ENCODE measurements at regions not wholly inside any gene's neighbourhood (a gene's known extent, or its start where the extent isn't known, plus 50 kb on each side); places are given as distances from the start of the nearest gene placed in this dataset.

DNA sequence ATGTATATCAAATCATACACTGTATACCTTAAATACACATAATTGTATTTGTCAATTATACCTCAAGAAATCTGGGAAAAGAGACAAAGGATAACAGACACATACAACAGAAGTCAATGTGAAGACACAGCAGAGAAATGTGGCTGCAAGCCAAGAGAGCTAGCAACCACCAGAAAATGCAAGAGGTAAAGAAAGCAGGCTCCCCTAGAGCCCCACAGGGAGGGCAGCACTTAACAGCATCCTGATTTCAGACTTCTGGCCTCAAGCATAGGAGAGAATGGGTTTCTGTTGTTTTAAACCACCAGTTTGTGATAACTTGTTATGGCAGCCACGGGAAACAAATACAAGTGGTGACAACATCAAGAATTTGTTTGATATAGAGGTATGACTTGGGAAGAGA is 1197.2 kb downstream of the SORCS1 start:
- Histone ChIP-seq H3K36me3 (ENCODE audit: low read length) (no peaks in the 10 kb centered on the region), H3K9ac (ENCODE audit: low read length) (no peak overlapping the region), H3K9me2 (replicated peaks; ENCODE audit: insufficient read depth, low read length) (no peaks in the 10 kb centered on the region), H3K4me3 (ENCODE audit: insufficient read depth, low read length, poor library complexity, severe bottlenecking) (no peak overlapping the region), H2AFZ (ENCODE audit: low read depth, low read length, severe bottlenecking) (no peak overlapping the region), H3K27ac (ENCODE audit: low read depth, low read length) (no peak overlapping the region), H4K20me1 (ENCODE audit: low read depth, low read length) (no peaks in the 10 kb centered on the region), H3K4me2 (ENCODE audit: low read depth, low read length, poor library complexity, severe bottlenecking) (no peak overlapping the region), H3K79me2 (ENCODE audit: insufficient read depth, low read length) (no peaks in the 10 kb centered on the region), H3K9me3 (ENCODE audit: insufficient read depth, low read length) (no peaks in the 10 kb centered on the region), H3K27me3 (ENCODE audit: low read length) (no peaks in the 10 kb centered on the region), H3F3A (ENCODE audit: insufficient read depth) (no peaks in the 10 kb centered on the region)
- TF ChIP-seq EZH2phosphoT487 (conservative IDR thresholded peaks at IDR 0.05; ENCODE audit: low read length) = no peak
- TF ChIP-seq, protein P1, sequence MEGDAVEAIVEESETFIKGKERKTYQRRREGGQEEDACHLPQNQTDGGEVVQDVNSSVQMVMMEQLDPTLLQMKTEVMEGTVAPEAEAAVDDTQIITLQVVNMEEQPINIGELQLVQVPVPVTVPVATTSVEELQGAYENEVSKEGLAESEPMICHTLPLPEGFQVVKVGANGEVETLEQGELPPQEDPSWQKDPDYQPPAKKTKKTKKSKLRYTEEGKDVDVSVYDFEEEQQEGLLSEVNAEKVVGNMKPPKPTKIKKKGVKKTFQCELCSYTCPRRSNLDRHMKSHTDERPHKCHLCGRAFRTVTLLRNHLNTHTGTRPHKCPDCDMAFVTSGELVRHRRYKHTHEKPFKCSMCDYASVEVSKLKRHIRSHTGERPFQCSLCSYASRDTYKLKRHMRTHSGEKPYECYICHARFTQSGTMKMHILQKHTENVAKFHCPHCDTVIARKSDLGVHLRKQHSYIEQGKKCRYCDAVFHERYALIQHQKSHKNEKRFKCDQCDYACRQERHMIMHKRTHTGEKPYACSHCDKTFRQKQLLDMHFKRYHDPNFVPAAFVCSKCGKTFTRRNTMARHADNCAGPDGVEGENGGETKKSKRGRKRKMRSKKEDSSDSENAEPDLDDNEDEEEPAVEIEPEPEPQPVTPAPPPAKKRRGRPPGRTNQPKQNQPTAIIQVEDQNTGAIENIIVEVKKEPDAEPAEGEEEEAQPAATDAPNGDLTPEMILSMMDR (IDR thresholded peaks at IDR 0.05; ENCODE audit: insufficient read depth, low read length, poor library complexity, severe bottlenecking) = no peak

- Histone ChIP-seq H2AFZ (ENCODE audit: low read depth, low read length, severe bottlenecking) (no peak overlapping the region), H3K9me3 (ENCODE audit: insufficient read depth, low read length) (no peaks in the 10 kb centered on the region), H4K20me1 (ENCODE audit: low read depth, low read length) (no peaks in the 10 kb centered on the region), H3K4me2 (ENCODE audit: low read depth, low read length, poor library complexity, severe bottlenecking) (no peak overlapping the region), H3K36me3 (ENCODE audit: low read length) (no peaks in the 10 kb centered on the region), H3K27me3 (ENCODE audit: low read length) (no peaks in the 10 kb centered on the region), H3K27ac (ENCODE audit: low read depth, low read length) (no peak overlapping the region), H3F3A (ENCODE audit: insufficient read depth) (no peaks in the 10 kb centered on the region), H3K9me2 (replicated peaks; ENCODE audit: insufficient read depth, low read length) (no peaks in the 10 kb centered on the region), H3K9ac (ENCODE audit: low read length) (no peak overlapping the region), H3K79me2 (ENCODE audit: insufficient read depth, low read length) (no peaks in the 10 kb centered on the region), H3K4me3 (ENCODE audit: insufficient read depth, low read length, poor library complexity, severe bottlenecking) (no peak overlapping the region)
- TF ChIP-seq EZH2phosphoT487 (conservative IDR thresholded peaks at IDR 0.05; ENCODE audit: low read length) = no peak
- TF ChIP-seq, protein P1 (IDR thresholded peaks at IDR 0.05; ENCODE audit: insufficient read depth, low read length, poor library complexity, severe bottlenecking) = no peak
These were observed 1199.4 kb downstream of the SORCS1 start for GRCh38 chr10:105965141-105965540.

- Histone ChIP-seq H3K79me2 (ENCODE audit: insufficient read depth, low read length) (no peaks in the 10 kb centered on the region), H4K20me1 (ENCODE audit: low read depth, low read length) (no peaks in the 10 kb centered on the region), H3F3A (ENCODE audit: insufficient read depth) (no peaks in the 10 kb centered on the region), H3K36me3 (ENCODE audit: low read length) (no peaks in the 10 kb centered on the region), H3K27me3 (ENCODE audit: low read length) (no peaks in the 10 kb centered on the region), H3K9me2 (replicated peaks; ENCODE audit: insufficient read depth, low read length) (no peaks in the 10 kb centered on the region), H3K9ac (ENCODE audit: low read length) (no peak overlapping the region), H3K4me2 (ENCODE audit: low read depth, low read length, poor library complexity, severe bottlenecking) (no peak overlapping the region), H2AFZ (ENCODE audit: low read depth, low read length, severe bottlenecking) (no peak overlapping the region), H3K4me3 (ENCODE audit: insufficient read depth, low read length, poor library complexity, severe bottlenecking) (no peak overlapping the region), H3K9me3 (ENCODE audit: insufficient read depth, low read length) (no peaks in the 10 kb centered on the region), H3K27ac (ENCODE audit: low read depth, low read length) (no peak overlapping the region)
- no peak for TF ChIP-seq EZH2phosphoT487 (conservative IDR thresholded peaks at IDR 0.05; ENCODE audit: low read length)
- TF ChIP-seq, protein P1 (IDR thresholded peaks at IDR 0.05; ENCODE audit: insufficient read depth, low read length, poor library complexity, severe bottlenecking) = no peak
These were observed 1200.5 kb downstream of the SORCS1 start for GRCh38 chr10:105964009-105964408.
